VCaP (cell line): ENCODE measurements at regions not wholly inside any gene's neighbourhood (a gene's known extent, or its start where the extent isn't known, plus 50 kb on each side); places are given as distances from the start of the nearest gene placed in this dataset.

Experiments
- H3K27ac ChIP-seq: fragments of 450-650 bp; 2 replicates; pipeline ENCODE4 v1.5.1; 2017
- CTCF ChIP-seq: fragments of 450-650 bp; conservative IDR thresholded peaks from 2 replicates; pipeline ENCODE4 v1.5.1; 2017; ENCODE audit warnings: mild to moderate bottlenecking, moderate library complexity

- no peak for TF ChIP-seq CTCF
Observed at GRCh38 chr2:18915227-18915626, 325.9 kb upstream of the NT5C1B start.

GRCh38 chr2:18913512-18913911, 324.1 kb upstream of the NT5C1B start:
- H3K27ac ChIP-seq: no peak overlapping the region
- no peak for TF ChIP-seq CTCF

More at GRCh38 chr2:18915227-18915626, 325.9 kb upstream of the NT5C1B start:
- H3K27ac ChIP-seq: no peak overlapping the region

- no peak for TF ChIP-seq CTCF
- H3K27ac ChIP-seq: no peak overlapping the region
Observed at GRCh38 chr2:18912225-18912888, 323.0 kb upstream of the NT5C1B start.

GRCh38 chr2:18911416-18911815, 322.0 kb upstream of the NT5C1B start:
- no peak for TF ChIP-seq CTCF
- H3K27ac ChIP-seq: no peak overlapping the region

- no peak overlapping the region for H3K27ac ChIP-seq
- no peak for TF ChIP-seq CTCF
Observed at GRCh38 chr2:18910843-18911242, 321.5 kb upstream of the NT5C1B start.

GRCh38 chr2:18907937-18908336, 318.6 kb upstream of the NT5C1B start:
- TF ChIP-seq CTCF: no peak
- no peak overlapping the region for H3K27ac ChIP-seq

GRCh38 chr2:18907508-18907907, 318.1 kb upstream of the NT5C1B start:
- H3K27ac ChIP-seq: no peak overlapping the region
- TF ChIP-seq CTCF: no peak
